ENCODE measurements at regions not wholly inside any gene's neighbourhood (a gene's known extent, or its start where the extent isn't known, plus 50 kb on each side); places are given as distances from the start of the nearest gene placed in this dataset.
"Not testable (repeated sequence)": the region's sequence is repeated elsewhere in the genome, so short reads cannot be mapped to it uniquely, and the experiment has no call there.

GRCh38 chr3:152774230-152774629 is 60.7 kb upstream of the P2RY1 start:
- not testable (repeated sequence) for DNase-seq (ENCODE audit: low read depth)

GRCh38 chr3:152778022-152778421 is 56.9 kb upstream of the P2RY1 start:
- no peak for DNase-seq (ENCODE audit: low read depth)

GRCh38 chr3:152779653-152780052 is 55.3 kb upstream of the P2RY1 start:
- DNase-seq (ENCODE audit: low read depth), result no peak

- no peak for DNase-seq (ENCODE audit: low read depth)
Observed at GRCh38 chr3:152780553-152780952, 54.4 kb upstream of the P2RY1 start.

GRCh38 chr3:152785051-152785450 is 49.9 kb upstream of the P2RY1 start:
- DNase-seq (ENCODE audit: low read depth), result no peak

All from CMK (cell line).